PC-3 (cell line): ENCODE measurements at regions not wholly inside any gene's neighbourhood (a gene's known extent, or its start where the extent isn't known, plus 50 kb on each side); places are given as distances from the start of the nearest gene placed in this dataset.
"Not testable (repeated sequence)": the region's sequence is repeated elsewhere in the genome, so short reads cannot be mapped to it uniquely, and the experiment has no call there.

Experiments
- EZH2 ChIP-seq: fragments of 300-600 bp; sonication (generic); IDR thresholded peaks from one replicate; pipeline ENCODE4 v1.6.1; 2017; ENCODE audit warnings: antibody characterized with exemption, mild to moderate bottlenecking, low read length; ENCODE audit not compliant: unreplicated experiment
- EZH2phosphoT487 ChIP-seq: fragments of 300-600 bp; sonication (generic); IDR thresholded peaks from 2 replicates; pipeline ENCODE4 v1.6.1; 2018; ENCODE audit warnings: mild to moderate bottlenecking, antibody characterized with exemption, low read length, borderline replicate concordance
- TF ChIP-seq, protein P1 (sequence below): fragments of 300-600 bp; sonication (generic); conservative IDR thresholded peaks from 2 replicates; pipeline ENCODE4 v1.5.1; 2017; ENCODE audit warnings: antibody characterized with exemption, low read depth, mild to moderate bottlenecking, low read length

- TF ChIP-seq, protein P1, sequence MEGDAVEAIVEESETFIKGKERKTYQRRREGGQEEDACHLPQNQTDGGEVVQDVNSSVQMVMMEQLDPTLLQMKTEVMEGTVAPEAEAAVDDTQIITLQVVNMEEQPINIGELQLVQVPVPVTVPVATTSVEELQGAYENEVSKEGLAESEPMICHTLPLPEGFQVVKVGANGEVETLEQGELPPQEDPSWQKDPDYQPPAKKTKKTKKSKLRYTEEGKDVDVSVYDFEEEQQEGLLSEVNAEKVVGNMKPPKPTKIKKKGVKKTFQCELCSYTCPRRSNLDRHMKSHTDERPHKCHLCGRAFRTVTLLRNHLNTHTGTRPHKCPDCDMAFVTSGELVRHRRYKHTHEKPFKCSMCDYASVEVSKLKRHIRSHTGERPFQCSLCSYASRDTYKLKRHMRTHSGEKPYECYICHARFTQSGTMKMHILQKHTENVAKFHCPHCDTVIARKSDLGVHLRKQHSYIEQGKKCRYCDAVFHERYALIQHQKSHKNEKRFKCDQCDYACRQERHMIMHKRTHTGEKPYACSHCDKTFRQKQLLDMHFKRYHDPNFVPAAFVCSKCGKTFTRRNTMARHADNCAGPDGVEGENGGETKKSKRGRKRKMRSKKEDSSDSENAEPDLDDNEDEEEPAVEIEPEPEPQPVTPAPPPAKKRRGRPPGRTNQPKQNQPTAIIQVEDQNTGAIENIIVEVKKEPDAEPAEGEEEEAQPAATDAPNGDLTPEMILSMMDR, result not testable (repeated sequence)
- not testable (repeated sequence) for TF ChIP-seq EZH2phosphoT487, EZH2
Observed at GRCh38 chr1:85520826-85521820, 56.2 kb upstream of the DDAH1 start.
